HG03045 (cell line): ENCODE measurements at regions not wholly inside any gene's neighbourhood (a gene's known extent, or its start where the extent isn't known, plus 50 kb on each side); places are given as distances from the start of the nearest gene placed in this dataset.
A peak's percentile ranks its signal among the peaks of the same experiment; 100 is the strongest.

ENCODE experiments used
- ATAC-seq: cut with Tn5 transposase; IDR thresholded peaks from one replicate; pipeline ENCODE4 v1.9.1; 2021; ENCODE audit warnings: mild to moderate bottlenecking, moderate library complexity; ENCODE audit not compliant: unreplicated experiment

GRCh38 chr4:26020083-26020668 lies 106.2 kb downstream of the SMIM20 start:
- ATAC-seq: no peak

GRCh38 chr4:26020881-26021280 lies 106.9 kb downstream of the SMIM20 start:
- no peak for ATAC-seq

- no peak for ATAC-seq
Measured at GRCh38 chr4:26021417-26022345, 107.7 kb downstream of the SMIM20 start.

- ATAC-seq: no peak
Measured at GRCh38 chr4:26022346-26023202, 108.6 kb downstream of the SMIM20 start.

GRCh38 chr4:26023203-26023972 lies 109.4 kb downstream of the SMIM20 start:
- no peak for ATAC-seq

- no peak for ATAC-seq
Measured at GRCh38 chr4:26024079-26024478, 110.1 kb downstream of the SMIM20 start.

- ATAC-seq: no peak
Measured at GRCh38 chr4:26028133-26028792, 114.2 kb downstream of the SMIM20 start.

- peak; percentile 89 for ATAC-seq
Measured at GRCh38 chr4:26028793-26029567, 115.0 kb downstream of the SMIM20 start.

- ATAC-seq: no peak
Measured at GRCh38 chr4:26029568-26030131, 115.6 kb downstream of the SMIM20 start.

- ATAC-seq: no peak
Measured at GRCh38 chr4:26030260-26030667, 116.2 kb downstream of the SMIM20 start.

- ATAC-seq: no peak
Measured at GRCh38 chr4:26030780-26031179, 116.8 kb downstream of the SMIM20 start.

GRCh38 chr4:26031704-26032103 lies 117.7 kb downstream of the SMIM20 start:
- ATAC-seq: no peak

GRCh38 chr4:26032142-26032541 lies 118.1 kb downstream of the SMIM20 start:
- no peak for ATAC-seq

GRCh38 chr4:26032630-26033317 lies 118.8 kb downstream of the SMIM20 start:
- ATAC-seq: no peak

- ATAC-seq: no peak
Measured at GRCh38 chr4:26033389-26033788, 119.4 kb downstream of the SMIM20 start.

- ATAC-seq: no peak
Measured at GRCh38 chr4:26034849-26035248, 120.8 kb downstream of the SMIM20 start.

GRCh38 chr4:26035921-26036320 lies 121.9 kb downstream of the SMIM20 start:
- no peak for ATAC-seq

GRCh38 chr4:26039639-26040359 lies 125.8 kb downstream of the SMIM20 start:
- no peak for ATAC-seq
